Peyer's patch (tissue), 4 donors: ENCODE measurements at regions not wholly inside any gene's neighbourhood (a gene's known extent, or its start where the extent isn't known, plus 50 kb on each side); places are given as distances from the start of the nearest gene placed in this dataset.

ENCODE experiments used
- DNase-seq, 3 donors: peaks; one replicate each; pipeline ENCODE4 v3.0.0-alpha.2; 2017 to 2019
- H3K27ac ChIP-seq, 4 donors: fragments of 200-600 bp; sonication (generic); one replicate each; pipeline ENCODE4 v1.5.1; 2016 to 2019
- H3K27me3 ChIP-seq, 2 donors: fragments of 200-600 bp; sonication (generic); one replicate each; pipeline ENCODE4 v1.5.1; 2019
- H3K36me3 ChIP-seq, 3 donors: fragments of 200-600 bp; sonication (generic); one replicate each; pipeline ENCODE4 v1.5.1; 2016 to 2019
- H3K4me1 ChIP-seq, 4 donors: fragments of 200-600 bp; sonication (generic); one replicate each; pipeline ENCODE4 v1.5.1; 2016 to 2019
- H3K4me3 ChIP-seq, 4 donors: fragments of 200-600 bp; sonication (generic); 1 replicate in 3 of 4; 2 replicates in 1 of 4; pipeline ENCODE4 v1.5.1; 2016 to 2019; ENCODE audit warnings: mild to moderate bottlenecking in 1 of 4
- H3K9me3 ChIP-seq, 4 donors: fragments of 200-600 bp; sonication (generic); one replicate each; pipeline ENCODE4 v1.5.1; 2016 to 2019; ENCODE audit warnings: mild to moderate bottlenecking in 1 of 4
- CTCF ChIP-seq, 6 experiments: fragments of 450-650 bp in 4 of 6; fragments of 200-600 bp in 2 of 6; sonication (generic) in 1 of 6; IDR thresholded peaks; one replicate each; pipeline ENCODE4 v1.5.1; 2017 to 2019; ENCODE audit warnings: antibody characterized with exemption in 6 of 6, mild to moderate bottlenecking in 3 of 6, moderate library complexity in 1 of 6
- POLR2A ChIP-seq, 2 donors: fragments of 450-650 bp; IDR thresholded peaks; one replicate each; pipeline ENCODE4 v1.5.1; 2017; ENCODE audit warnings: antibody characterized with exemption in 2 of 2, mild to moderate bottlenecking in 2 of 2, moderate library complexity in 2 of 2

- Histone ChIP-seq H3K36me3 (no peaks in the 10 kb centered on the region), H3K4me1 (no peaks in the 10 kb centered on the region), H3K4me3 (no peak overlapping the region), H3K27me3 (no peaks in the 10 kb centered on the region), H3K27ac (no peak overlapping the region), H3K9me3 (no peaks in the 10 kb centered on the region)
- DNase-seq: no peak
- TF ChIP-seq POLR2A (IDR thresholded peaks at IDR 0.05): no peak
Observed at GRCh38 chr11:45368697-45369096, 82.6 kb upstream of the SYT13 start.

GRCh38 chr11:45366619-45367190 lies 80.6 kb upstream of the SYT13 start:
- H3K9me3 ChIP-seq: no peaks in the 10 kb centered on the region
- DNase-seq: no peak
- TF ChIP-seq CTCF (IDR thresholded peaks at IDR 0.05) (no peak), POLR2A (IDR thresholded peaks at IDR 0.05) (no peak)
- no peaks in the 10 kb centered on the region for H3K27me3 ChIP-seq
- H3K27ac ChIP-seq: peak overlapping the region in 2 of 4 donors; percentile 43 to 49
- no peaks in the 10 kb centered on the region for H3K4me1 ChIP-seq
- H3K4me3 ChIP-seq: no peak overlapping the region
- no peaks in the 10 kb centered on the region for H3K36me3 ChIP-seq

GRCh38 chr11:45365961-45366618 lies 79.9 kb upstream of the SYT13 start:
- TF ChIP-seq CTCF (IDR thresholded peaks at IDR 0.05) (no peak), POLR2A (IDR thresholded peaks at IDR 0.05) (no peak)
- H3K4me1 ChIP-seq: no peaks in the 10 kb centered on the region
- no peaks in the 10 kb centered on the region for H3K27me3 ChIP-seq
- no peak for DNase-seq
- no peak overlapping the region for H3K4me3 ChIP-seq
- no peaks in the 10 kb centered on the region for H3K9me3 ChIP-seq
- no peaks in the 10 kb centered on the region for H3K36me3 ChIP-seq
- peak overlapping the region; percentile 26 to 49 (median 36) for H3K27ac ChIP-seq

GRCh38 chr11:45362636-45363035 lies 76.5 kb upstream of the SYT13 start:
- no peaks in the 10 kb centered on the region for H3K9me3 ChIP-seq
- no peak overlapping the region for H3K27ac ChIP-seq
- H3K36me3 ChIP-seq: no peaks in the 10 kb centered on the region
- H3K27me3 ChIP-seq: no peaks in the 10 kb centered on the region
- TF ChIP-seq POLR2A (IDR thresholded peaks at IDR 0.05): no peak
- no peak for TF ChIP-seq CTCF (IDR thresholded peaks at IDR 0.05)
- H3K4me3 ChIP-seq: no peak overlapping the region
- no peak for DNase-seq
- no peaks in the 10 kb centered on the region for H3K4me1 ChIP-seq

- Histone ChIP-seq H3K27me3 (no peaks in the 10 kb centered on the region), H3K36me3 (no peaks in the 10 kb centered on the region), H3K4me3 (no peak overlapping the region), H3K9me3 (no peaks in the 10 kb centered on the region), H3K27ac (no peak overlapping the region), H3K4me1 (no peaks in the 10 kb centered on the region)
- no peak for TF ChIP-seq POLR2A (IDR thresholded peaks at IDR 0.05)
- no peak for TF ChIP-seq CTCF (IDR thresholded peaks at IDR 0.05)
- DNase-seq: no peak
Observed at GRCh38 chr11:45361551-45361950, 75.4 kb upstream of the SYT13 start.

- no peak for DNase-seq
- Histone ChIP-seq H3K4me3 (peak overlapping the region; percentile 57 to 65 (median 60)), H3K27me3 (no peaks in the 10 kb centered on the region), H3K27ac (peak overlapping the region in 3 of 4 donors; percentile 19 to 57 (median 47)), H3K4me1 (peaks cover 4 to 10% (median 5%) of the 10 kb centered on the region in 4 donors), H3K36me3 (no peaks in the 10 kb centered on the region), H3K9me3 (no peaks in the 10 kb centered on the region)
- TF ChIP-seq POLR2A (IDR thresholded peaks at IDR 0.05) (no peak), CTCF (IDR thresholded peaks at IDR 0.05) (no peak)
Observed at GRCh38 chr11:45355706-45356041, 69.5 kb upstream of the SYT13 start.
